Right lobe of liver (tissue), 4 donors: ENCODE measurements at regions not wholly inside any gene's neighbourhood (a gene's known extent, or its start where the extent isn't known, plus 50 kb on each side); places are given as distances from the start of the nearest gene placed in this dataset.

Experiments
- CTCF ChIP-seq, 4 donors: fragments of 200-600 bp in 3 of 4; fragments of 450-650 bp in 1 of 4; IDR thresholded peaks; one replicate each; pipeline versions ENCODE4 v1.5.1 to v1.8.0; 2016 to 2022; ENCODE audit warnings: antibody characterized with exemption in 4 of 4, mild to moderate bottlenecking in 2 of 4
- POLR2A ChIP-seq: fragments of 450-650 bp; IDR thresholded peaks from one replicate; pipeline ENCODE4 v1.6.1; 2017; ENCODE audit warnings: antibody characterized with exemption, mild to moderate bottlenecking
- donor health status: DM: no; HTN: no; CAD: no.
- donor health status: DM: no; HTN: no; CAD: no.
- donor health status: DM: no; HTN: yes; CAD: no.

DNA sequence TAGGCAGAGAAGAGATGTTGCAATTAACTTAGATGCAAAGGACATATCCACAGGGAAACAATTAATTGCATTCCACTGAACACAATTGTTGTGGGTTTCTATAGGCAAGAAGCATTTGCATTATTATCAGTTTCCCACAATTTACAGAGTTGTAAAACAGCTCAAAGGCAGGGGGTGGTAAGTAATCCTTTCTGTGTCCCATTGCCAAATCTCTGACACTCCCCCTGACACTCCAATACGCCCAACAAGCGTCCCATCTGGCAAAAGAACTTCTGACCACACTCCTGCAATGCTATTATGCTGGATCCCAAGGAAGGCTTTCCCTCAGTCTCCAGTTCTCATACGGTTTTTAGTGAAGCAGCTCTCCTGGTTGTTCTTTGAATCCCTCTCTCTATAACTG lies 179.8 kb downstream of the CXCL12 start:
- TF ChIP-seq POLR2A = no peak
- TF ChIP-seq CTCF (IDR thresholded peaks at IDR 0.05) = no peak
